Right atrium auricular region (tissue), 2 donors: ENCODE measurements at regions not wholly inside any gene's neighbourhood (a gene's known extent, or its start where the extent isn't known, plus 50 kb on each side); places are given as distances from the start of the nearest gene placed in this dataset.

Source experiments
- DNase-seq: peaks from one replicate; pipeline ENCODE4 v3.0.0-alpha.2; 2019; ENCODE audit warnings: low spot score
- H3K27ac ChIP-seq, 2 donors: fragments of 200-600 bp; sonication (generic); 1 replicate in 1 of 2; 2 replicates in 1 of 2; pipeline ENCODE4 v1.5.1; 2016 to 2019
- H3K27me3 ChIP-seq, 2 donors: fragments of 200-600 bp; sonication (generic); one replicate each; pipeline versions ENCODE4 v1.5.1 to v1.6.0; 2017 to 2019
- H3K36me3 ChIP-seq: fragments of 200-600 bp; sonication (generic); one replicate; pipeline ENCODE4 v1.5.1; 2016
- H3K4me1 ChIP-seq, 2 donors: fragments of 200-600 bp; sonication (generic); one replicate each; pipeline versions ENCODE4 v1.5.1 to v1.6.0; 2017 to 2019
- H3K4me3 ChIP-seq, 2 donors: fragments of 200-600 bp; sonication (generic); 1 replicate in 1 of 2; 2 replicates in 1 of 2; pipeline ENCODE4 v1.5.1; 2017 to 2019; ENCODE audit warnings: mild to moderate bottlenecking in 1 of 2, moderate library complexity in 1 of 2
- H3K9me3 ChIP-seq, 2 donors: fragments of 200-600 bp; sonication (generic); one replicate each; pipeline ENCODE4 v1.5.1; 2019
- TF ChIP-seq, protein P1 (sequence below), 2 donors: fragments of 200-600 bp; sonication (generic); IDR thresholded peaks; one replicate each; pipeline ENCODE4 v1.5.1; 2019; ENCODE audit warnings: antibody characterized with exemption in 2 of 2

GRCh38 chr9:26193237-26193636 lies 515.0 kb upstream of the TUSC1 start:
- no peak for DNase-seq
- Histone ChIP-seq H3K27ac (no peak overlapping the region), H3K4me3 (no peak overlapping the region), H3K9me3 (peaks cover 0 to 38% of the 10 kb centered on the region in 2 donors), H3K4me1 (no peaks in the 10 kb centered on the region), H3K27me3 (no peaks in the 10 kb centered on the region), H3K36me3 (no peaks in the 10 kb centered on the region)
- TF ChIP-seq, protein P1, sequence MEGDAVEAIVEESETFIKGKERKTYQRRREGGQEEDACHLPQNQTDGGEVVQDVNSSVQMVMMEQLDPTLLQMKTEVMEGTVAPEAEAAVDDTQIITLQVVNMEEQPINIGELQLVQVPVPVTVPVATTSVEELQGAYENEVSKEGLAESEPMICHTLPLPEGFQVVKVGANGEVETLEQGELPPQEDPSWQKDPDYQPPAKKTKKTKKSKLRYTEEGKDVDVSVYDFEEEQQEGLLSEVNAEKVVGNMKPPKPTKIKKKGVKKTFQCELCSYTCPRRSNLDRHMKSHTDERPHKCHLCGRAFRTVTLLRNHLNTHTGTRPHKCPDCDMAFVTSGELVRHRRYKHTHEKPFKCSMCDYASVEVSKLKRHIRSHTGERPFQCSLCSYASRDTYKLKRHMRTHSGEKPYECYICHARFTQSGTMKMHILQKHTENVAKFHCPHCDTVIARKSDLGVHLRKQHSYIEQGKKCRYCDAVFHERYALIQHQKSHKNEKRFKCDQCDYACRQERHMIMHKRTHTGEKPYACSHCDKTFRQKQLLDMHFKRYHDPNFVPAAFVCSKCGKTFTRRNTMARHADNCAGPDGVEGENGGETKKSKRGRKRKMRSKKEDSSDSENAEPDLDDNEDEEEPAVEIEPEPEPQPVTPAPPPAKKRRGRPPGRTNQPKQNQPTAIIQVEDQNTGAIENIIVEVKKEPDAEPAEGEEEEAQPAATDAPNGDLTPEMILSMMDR (IDR thresholded peaks at IDR 0.05) = no peak

DNA sequence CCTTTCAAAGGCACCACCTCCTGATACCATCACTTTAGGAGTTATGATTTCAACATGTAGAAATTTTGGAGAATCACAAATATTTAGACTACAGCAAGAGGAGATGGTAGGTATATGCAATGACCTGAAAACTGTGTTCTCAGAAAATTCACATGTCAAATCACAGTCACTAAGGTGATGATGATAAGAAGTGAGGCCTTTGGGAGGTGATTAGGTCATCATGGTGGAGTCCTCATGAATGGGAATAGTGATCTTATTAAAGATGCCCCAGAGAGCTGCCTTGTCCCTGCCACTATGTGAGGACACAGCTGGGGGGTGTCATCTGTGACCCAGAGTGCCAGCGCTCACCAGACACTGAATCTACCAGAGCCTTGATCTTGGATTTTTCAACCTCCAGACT lies 513.5 kb upstream of the TUSC1 start:
- Histone ChIP-seq H3K36me3 (no peaks in the 10 kb centered on the region), H3K4me1 (no peaks in the 10 kb centered on the region), H3K27ac (no peak overlapping the region), H3K9me3 (peaks cover 5 to 29% of the 10 kb centered on the region in 2 donors), H3K27me3 (no peaks in the 10 kb centered on the region), H3K4me3 (no peak overlapping the region)
- DNase-seq = no peak
- TF ChIP-seq, protein P1 (IDR thresholded peaks at IDR 0.05) = no peak

- DNase-seq = no peak
- no peak overlapping the region for H3K27ac ChIP-seq
- no peaks in the 10 kb centered on the region for H3K27me3 ChIP-seq
- no peaks in the 10 kb centered on the region for H3K36me3 ChIP-seq
- no peaks in the 10 kb centered on the region for H3K4me1 ChIP-seq
- TF ChIP-seq, protein P1 (IDR thresholded peaks at IDR 0.05) = no peak
- H3K4me3 ChIP-seq = no peak overlapping the region
- H3K9me3 ChIP-seq = no peaks in the 10 kb centered on the region
Observed at GRCh38 chr9:26181836-26182235, 503.6 kb upstream of the TUSC1 start.

DNA sequence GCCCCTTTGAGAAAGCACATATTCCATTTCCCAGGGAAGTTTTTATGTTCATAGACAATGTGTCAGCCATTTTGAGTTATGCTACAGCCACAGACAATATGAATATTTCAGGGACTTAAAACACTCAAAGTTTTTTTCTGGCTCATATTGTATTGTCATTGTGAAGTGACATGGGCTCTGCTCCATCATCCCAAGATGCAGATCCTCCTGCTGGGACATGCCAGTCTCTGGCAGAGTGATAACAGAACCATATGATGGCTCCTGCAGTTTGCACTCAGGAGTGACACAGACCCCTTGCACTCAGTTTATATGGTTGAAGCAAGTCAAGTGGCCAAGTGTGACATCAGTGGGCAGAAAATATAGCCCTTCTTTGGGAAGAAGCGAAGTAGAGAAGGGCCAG lies 498.4 kb upstream of the TUSC1 start:
- Histone ChIP-seq H3K27ac (no peak overlapping the region), H3K36me3 (no peaks in the 10 kb centered on the region), H3K4me1 (no peaks in the 10 kb centered on the region), H3K9me3 (no peaks in the 10 kb centered on the region), H3K27me3 (no peaks in the 10 kb centered on the region), H3K4me3 (no peak overlapping the region)
- TF ChIP-seq, protein P1 (IDR thresholded peaks at IDR 0.05) = no peak
- DNase-seq = no peak

DNA sequence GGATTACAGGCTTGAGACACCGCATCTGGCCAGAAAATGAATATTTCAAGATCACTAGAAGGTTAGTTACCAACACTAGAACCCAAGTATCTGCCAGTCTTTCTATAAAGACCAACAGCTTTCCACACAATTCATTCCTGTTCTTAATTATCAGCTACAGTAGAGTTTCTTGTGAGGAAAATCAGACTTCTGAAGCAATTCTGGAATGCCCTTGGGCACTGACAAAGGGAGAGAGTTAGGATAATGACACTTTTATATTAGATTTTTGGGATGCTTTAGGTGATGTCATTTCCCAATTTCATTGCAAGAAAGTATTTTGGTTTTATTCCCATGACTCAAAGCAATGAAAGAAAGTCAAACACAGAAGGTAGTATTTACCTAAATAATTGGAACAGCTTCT lies 497.0 kb upstream of the TUSC1 start:
- Histone ChIP-seq H3K9me3 (no peaks in the 10 kb centered on the region), H3K27ac (no peak overlapping the region), H3K4me3 (no peak overlapping the region), H3K4me1 (no peaks in the 10 kb centered on the region), H3K27me3 (no peaks in the 10 kb centered on the region), H3K36me3 (no peaks in the 10 kb centered on the region)
- DNase-seq = no peak
- TF ChIP-seq, protein P1 (IDR thresholded peaks at IDR 0.05) = no peak

DNA sequence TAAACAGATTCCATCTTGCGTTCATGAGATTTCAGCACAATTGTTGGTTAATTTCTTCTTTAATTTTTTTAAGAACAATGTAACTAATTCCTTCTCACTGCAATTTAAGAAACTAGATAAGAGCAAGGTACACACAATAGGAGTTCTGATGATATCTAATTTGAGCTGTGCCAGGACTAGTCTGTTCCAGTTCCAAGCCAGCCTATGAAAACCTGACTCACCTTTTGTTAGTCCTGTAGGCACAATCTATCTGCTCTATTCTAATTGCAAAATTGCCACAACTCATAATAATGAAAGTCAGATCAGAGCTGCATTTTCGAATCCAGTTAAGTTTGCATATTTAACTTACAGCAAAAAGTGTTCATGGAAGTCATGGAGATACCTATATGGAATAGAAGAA lies 494.1 kb upstream of the TUSC1 start:
- Histone ChIP-seq H3K9me3 (no peaks in the 10 kb centered on the region), H3K36me3 (no peaks in the 10 kb centered on the region), H3K27me3 (no peaks in the 10 kb centered on the region), H3K4me1 (no peaks in the 10 kb centered on the region), H3K27ac (no peak overlapping the region), H3K4me3 (no peak overlapping the region)
- TF ChIP-seq, protein P1 (IDR thresholded peaks at IDR 0.05) = no peak
- no peak for DNase-seq
